GM19463 (cell line): ENCODE measurements at regions not wholly inside any gene's neighbourhood (a gene's known extent, or its start where the extent isn't known, plus 50 kb on each side); places are given as distances from the start of the nearest gene placed in this dataset.

Experiments used
- ATAC-seq: cut with Tn5 transposase; IDR thresholded peaks from one replicate; pipeline ENCODE4 v1.9.1; 2021; ENCODE audit warnings: mild to moderate bottlenecking, moderate library complexity; ENCODE audit not compliant: unreplicated experiment

GRCh38 chr2:5950736-5951135 lies 258.6 kb downstream of the SOX11 start:
- no peak for ATAC-seq

GRCh38 chr2:5951471-5951870 lies 259.3 kb downstream of the SOX11 start:
- ATAC-seq, result no peak

- no peak for ATAC-seq
Observed at GRCh38 chr2:5953525-5953924, 261.3 kb downstream of the SOX11 start.

GRCh38 chr2:5954509-5954908 lies 262.3 kb downstream of the SOX11 start:
- no peak for ATAC-seq

- ATAC-seq, result no peak
Observed at GRCh38 chr2:5955921-5956320, 263.7 kb downstream of the SOX11 start.

- ATAC-seq, result no peak
Observed at GRCh38 chr2:5959836-5960820, 267.9 kb downstream of the SOX11 start.

GRCh38 chr2:5967506-5967905 lies 275.3 kb downstream of the SOX11 start:
- ATAC-seq, result no peak

- ATAC-seq, result no peak
Observed at GRCh38 chr2:5969303-5969702, 277.1 kb downstream of the SOX11 start.

- no peak for ATAC-seq
Observed at GRCh38 chr2:5970347-5970746, 278.2 kb downstream of the SOX11 start.

GRCh38 chr2:5974477-5974876 lies 282.3 kb downstream of the SOX11 start:
- ATAC-seq, result no peak

- ATAC-seq, result no peak
Observed at GRCh38 chr2:5975401-5975800, 283.2 kb downstream of the SOX11 start.

- no peak for ATAC-seq
Observed at GRCh38 chr2:5976531-5977065, 284.4 kb downstream of the SOX11 start.

GRCh38 chr2:5977477-5977876 lies 285.3 kb downstream of the SOX11 start:
- ATAC-seq, result no peak

GRCh38 chr2:5978131-5978751 lies 286.1 kb downstream of the SOX11 start:
- no peak for ATAC-seq

- no peak for ATAC-seq
Observed at GRCh38 chr2:5980450-5981190, 288.4 kb downstream of the SOX11 start.

GRCh38 chr2:5982193-5982902 lies 290.2 kb downstream of the SOX11 start:
- no peak for ATAC-seq

- no peak for ATAC-seq
Observed at GRCh38 chr2:5982903-5983265, 290.7 kb downstream of the SOX11 start.

GRCh38 chr2:5983511-5984272 lies 291.5 kb downstream of the SOX11 start:
- ATAC-seq, result no peak

GRCh38 chr2:5984273-5984655 lies 292.1 kb downstream of the SOX11 start:
- ATAC-seq, result no peak

- ATAC-seq, result no peak
Observed at GRCh38 chr2:5984946-5985345, 292.8 kb downstream of the SOX11 start.
